ENCODE measurements at regions not wholly inside any gene's neighbourhood (a gene's known extent, or its start where the extent isn't known, plus 50 kb on each side); places are given as distances from the start of the nearest gene placed in this dataset.
"Not testable (repeated sequence)": the region's sequence is repeated elsewhere in the genome, so short reads cannot be mapped to it uniquely, and the experiment has no call there.

DNA sequence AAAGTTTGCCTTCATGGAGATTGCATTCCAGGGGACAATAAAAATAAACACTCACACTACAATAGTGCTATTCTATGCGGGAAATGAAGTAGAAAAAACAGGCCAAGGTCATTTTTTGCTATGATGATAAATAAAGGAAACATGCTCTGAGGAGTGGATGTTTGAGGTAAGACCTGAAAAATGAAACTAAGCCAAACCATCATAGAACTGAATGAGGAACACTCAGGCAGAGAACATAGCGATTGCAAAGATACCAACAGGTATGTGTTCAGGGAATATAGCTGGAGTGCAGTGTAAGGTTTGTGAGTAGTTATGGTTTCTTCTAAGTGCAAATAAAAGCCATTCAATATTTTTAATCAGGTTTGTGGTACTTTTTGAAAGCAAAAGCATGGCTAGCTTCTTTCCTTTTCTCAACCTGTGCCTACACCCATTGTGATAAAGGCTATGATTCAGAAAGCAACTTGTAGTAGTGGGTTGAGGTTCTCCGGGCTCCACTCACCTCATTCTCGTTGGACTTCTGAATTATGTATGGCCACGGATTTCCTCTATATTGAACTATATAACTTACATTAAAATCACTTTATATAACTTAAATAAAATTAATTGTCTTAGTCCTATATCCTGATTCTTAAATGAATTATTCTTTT lies 278.2 kb upstream of the CHORDC1 start:
- H3K4me3 Mint-ChIP-seq, result no peak overlapping the region

DNA sequence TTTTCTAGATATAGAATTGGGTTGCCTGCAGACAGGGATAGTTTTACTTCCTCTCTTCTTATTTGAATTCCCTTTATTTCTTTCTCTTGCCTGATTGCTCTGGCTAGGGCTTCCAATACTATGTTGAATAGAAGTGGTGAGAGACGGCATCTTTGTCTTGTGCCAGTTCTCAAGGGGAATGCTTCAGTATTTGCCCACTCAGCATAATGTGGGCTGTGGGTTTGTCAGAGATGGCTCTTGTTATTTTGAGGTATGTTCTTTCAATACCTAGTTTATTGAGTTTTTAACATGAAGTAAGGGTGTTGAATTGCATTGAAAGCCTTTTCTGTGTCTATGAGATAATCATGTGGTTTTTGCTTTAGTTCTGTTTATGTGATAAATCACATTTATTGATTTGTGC lies 273.9 kb upstream of the CHORDC1 start:
- H3K9me3 Mint-ChIP-seq, result peaks cover 30% of the 10 kb centered on the region
- H3K27me3 Mint-ChIP-seq (ENCODE audit: low read depth), result no peaks in the 10 kb centered on the region
- DNase-seq (ENCODE audit: low spot score), result no peak
- no peaks in the 10 kb centered on the region for H3K4me1 Mint-ChIP-seq (ENCODE audit: low read depth)
- H3K36me3 Mint-ChIP-seq (ENCODE audit: low read depth), result no peaks in the 10 kb centered on the region
- H3K4me3 Mint-ChIP-seq, result no peak overlapping the region
- no peak overlapping the region for H3K27ac Mint-ChIP-seq

More for the DNA sequence above, 278.2 kb upstream of the CHORDC1 start:
- Mint-ChIP-seq H3K9me3 (peaks cover 22% of the 10 kb centered on the region), H3K27ac (no peak overlapping the region), H3K27me3 (ENCODE audit: low read depth) (no peaks in the 10 kb centered on the region), H3K4me1 (ENCODE audit: low read depth) (no peaks in the 10 kb centered on the region), H3K36me3 (ENCODE audit: low read depth) (no peaks in the 10 kb centered on the region)
- no peak for DNase-seq (ENCODE audit: low spot score)

DNA sequence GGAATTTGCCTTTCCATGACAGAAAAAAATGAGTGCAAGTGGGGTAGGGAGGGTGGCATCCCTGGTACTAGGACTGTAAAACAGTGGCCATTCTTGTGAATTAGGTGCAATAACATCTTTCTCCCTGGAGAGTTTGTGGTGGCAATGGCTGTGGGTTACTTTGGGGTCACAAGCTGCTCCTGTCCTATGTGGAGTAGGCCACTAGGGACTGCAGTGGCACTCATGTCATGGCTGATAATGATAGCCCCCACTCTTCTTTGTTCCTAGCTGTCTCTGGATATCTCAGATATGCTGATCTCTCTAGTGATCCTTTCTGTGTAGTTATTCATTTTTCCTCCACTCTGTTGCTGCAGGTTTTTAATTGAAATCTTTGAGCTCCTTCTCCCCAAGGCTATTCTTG lies 270.5 kb upstream of the CHORDC1 start:
- no peak overlapping the region for H3K27ac Mint-ChIP-seq
- no peaks in the 10 kb centered on the region for H3K27me3 Mint-ChIP-seq (ENCODE audit: low read depth)
- H3K9me3 Mint-ChIP-seq, result peaks cover 28% of the 10 kb centered on the region
- H3K4me1 Mint-ChIP-seq (ENCODE audit: low read depth), result no peaks in the 10 kb centered on the region
- H3K4me3 Mint-ChIP-seq, result no peak overlapping the region
- no peak for DNase-seq (ENCODE audit: low spot score)
- H3K36me3 Mint-ChIP-seq (ENCODE audit: low read depth), result no peaks in the 10 kb centered on the region

GRCh38 chr11:90491466-90491865 lies 268.6 kb upstream of the CHORDC1 start:
- H3K4me3 Mint-ChIP-seq, result no peak overlapping the region
- no peak for DNase-seq (ENCODE audit: low spot score)
- H3K27ac Mint-ChIP-seq, result no peak overlapping the region
- H3K4me1 Mint-ChIP-seq (ENCODE audit: low read depth), result no peaks in the 10 kb centered on the region
- peaks cover 14% of the 10 kb centered on the region for H3K9me3 Mint-ChIP-seq
- no peaks in the 10 kb centered on the region for H3K27me3 Mint-ChIP-seq (ENCODE audit: low read depth)
- no peaks in the 10 kb centered on the region for H3K36me3 Mint-ChIP-seq (ENCODE audit: low read depth)

GRCh38 chr11:90476442-90477007 lies 253.7 kb upstream of the CHORDC1 start:
- H3K36me3 Mint-ChIP-seq (ENCODE audit: low read depth), result no peaks in the 10 kb centered on the region
- no peaks in the 10 kb centered on the region for H3K27me3 Mint-ChIP-seq (ENCODE audit: low read depth)
- H3K27ac Mint-ChIP-seq, result no peak overlapping the region
- H3K9me3 Mint-ChIP-seq, result no peaks in the 10 kb centered on the region
- DNase-seq (ENCODE audit: low spot score), result no peak
- H3K4me3 Mint-ChIP-seq, result no peak overlapping the region
- H3K4me1 Mint-ChIP-seq (ENCODE audit: low read depth), result no peaks in the 10 kb centered on the region

DNA sequence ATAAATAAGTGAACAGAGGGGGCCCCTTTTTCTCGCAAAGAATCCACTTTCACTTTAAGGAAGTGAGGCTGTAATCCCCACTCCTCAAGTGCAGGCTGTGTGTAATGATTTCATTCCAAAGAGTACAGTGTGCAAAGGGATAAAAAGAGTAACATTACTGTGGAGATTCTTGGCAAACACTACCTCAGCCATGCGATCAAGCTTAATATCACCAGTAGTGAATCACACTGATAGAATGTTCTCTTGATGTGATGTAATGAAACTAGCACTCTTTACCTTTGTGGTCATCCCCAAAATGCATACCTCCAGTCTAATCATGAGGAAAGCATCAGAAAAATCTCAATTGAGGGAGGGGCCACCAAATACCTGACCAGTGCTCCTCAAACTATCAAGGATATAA lies 246.1 kb upstream of the CHORDC1 start:
- Mint-ChIP-seq H3K27ac (no peak overlapping the region), H3K4me3 (no peak overlapping the region), H3K4me1 (ENCODE audit: low read depth) (no peaks in the 10 kb centered on the region), H3K36me3 (ENCODE audit: low read depth) (no peaks in the 10 kb centered on the region), H3K27me3 (ENCODE audit: low read depth) (no peaks in the 10 kb centered on the region), H3K9me3 (no peaks in the 10 kb centered on the region)
- DNase-seq (ENCODE audit: low spot score), result no peak

DNA sequence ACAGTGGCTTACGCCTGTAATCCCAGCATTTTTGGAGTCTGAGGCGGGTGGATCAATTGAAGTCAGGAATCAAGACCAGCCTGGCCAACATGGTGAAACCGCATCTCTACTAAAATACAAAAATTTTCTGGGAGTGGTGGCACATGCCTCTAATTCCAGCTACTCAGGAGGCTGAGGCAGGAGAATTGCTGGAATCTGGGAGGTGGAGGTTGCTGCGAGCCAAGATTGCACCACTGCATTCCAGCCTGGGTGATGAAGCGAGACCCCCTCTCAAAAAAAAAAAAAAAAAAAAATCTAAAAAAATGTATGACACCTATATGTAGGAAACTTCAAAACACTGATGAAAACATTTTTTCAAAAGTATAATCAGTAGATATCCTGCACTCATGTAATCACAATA lies 242.7 kb upstream of the CHORDC1 start:
- no peak for DNase-seq (ENCODE audit: low spot score)
- H3K36me3 Mint-ChIP-seq (ENCODE audit: low read depth), result no peaks in the 10 kb centered on the region
- no peak overlapping the region for H3K27ac Mint-ChIP-seq

GRCh38 chr11:90455347-90455920 lies 232.6 kb upstream of the CHORDC1 start:
- DNase-seq (ENCODE audit: low spot score); H3K27ac Mint-ChIP-seq; H3K4me3 Mint-ChIP-seq; H3K27me3 Mint-ChIP-seq (ENCODE audit: low read depth); H3K9me3 Mint-ChIP-seq; H3K4me1 Mint-ChIP-seq (ENCODE audit: low read depth); H3K36me3 Mint-ChIP-seq (ENCODE audit: low read depth): not testable (repeated sequence)

More for the DNA sequence above, 242.7 kb upstream of the CHORDC1 start:
- Mint-ChIP-seq H3K4me3 (no peak overlapping the region), H3K4me1 (ENCODE audit: low read depth) (no peaks in the 10 kb centered on the region), H3K27me3 (ENCODE audit: low read depth) (no peaks in the 10 kb centered on the region), H3K9me3 (no peaks in the 10 kb centered on the region)

GRCh38 chr11:90453525-90453924 lies 230.7 kb upstream of the CHORDC1 start:
- Mint-ChIP-seq H3K9me3 (no peaks in the 10 kb centered on the region), H3K4me3 (no peak overlapping the region), H3K27me3 (ENCODE audit: low read depth) (no peaks in the 10 kb centered on the region), H3K4me1 (ENCODE audit: low read depth) (no peaks in the 10 kb centered on the region), H3K36me3 (ENCODE audit: low read depth) (no peaks in the 10 kb centered on the region), H3K27ac (no peak overlapping the region)
- DNase-seq (ENCODE audit: low spot score), result no peak

DNA sequence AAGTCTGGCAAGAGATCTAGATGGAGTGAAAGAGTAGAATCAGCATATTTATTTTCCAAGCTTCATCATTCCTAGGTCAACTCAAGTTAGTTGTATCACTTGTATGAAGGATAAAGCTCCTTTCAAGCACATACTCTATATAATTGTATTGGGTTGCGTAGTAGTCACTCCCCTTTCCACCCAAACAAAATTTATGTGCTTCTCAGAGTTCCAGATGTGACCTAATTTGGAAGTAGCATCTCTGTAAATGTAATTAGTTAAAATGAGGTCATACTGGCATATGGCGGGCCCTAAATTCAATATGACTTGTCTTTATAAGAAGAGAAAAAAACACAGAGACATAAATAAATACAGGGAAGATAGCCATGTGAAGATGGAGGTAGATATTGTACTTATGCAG lies 226.8 kb upstream of the CHORDC1 start:
- Mint-ChIP-seq H3K4me1 (ENCODE audit: low read depth) (peaks cover 2% of the 10 kb centered on the region), H3K27ac (no peak overlapping the region), H3K36me3 (ENCODE audit: low read depth) (no peaks in the 10 kb centered on the region), H3K27me3 (ENCODE audit: low read depth) (no peaks in the 10 kb centered on the region), H3K9me3 (no peaks in the 10 kb centered on the region), H3K4me3 (no peak overlapping the region)
- DNase-seq (ENCODE audit: low spot score), result no peak

GRCh38 chr11:90448256-90448655 lies 225.4 kb upstream of the CHORDC1 start:
- no peak for DNase-seq (ENCODE audit: low spot score)
- H3K4me1 Mint-ChIP-seq (ENCODE audit: low read depth), result peaks cover 2% of the 10 kb centered on the region
- no peak overlapping the region for H3K27ac Mint-ChIP-seq
- no peaks in the 10 kb centered on the region for H3K27me3 Mint-ChIP-seq (ENCODE audit: low read depth)
- no peaks in the 10 kb centered on the region for H3K9me3 Mint-ChIP-seq
- no peak overlapping the region for H3K4me3 Mint-ChIP-seq
- no peaks in the 10 kb centered on the region for H3K36me3 Mint-ChIP-seq (ENCODE audit: low read depth)

DNA sequence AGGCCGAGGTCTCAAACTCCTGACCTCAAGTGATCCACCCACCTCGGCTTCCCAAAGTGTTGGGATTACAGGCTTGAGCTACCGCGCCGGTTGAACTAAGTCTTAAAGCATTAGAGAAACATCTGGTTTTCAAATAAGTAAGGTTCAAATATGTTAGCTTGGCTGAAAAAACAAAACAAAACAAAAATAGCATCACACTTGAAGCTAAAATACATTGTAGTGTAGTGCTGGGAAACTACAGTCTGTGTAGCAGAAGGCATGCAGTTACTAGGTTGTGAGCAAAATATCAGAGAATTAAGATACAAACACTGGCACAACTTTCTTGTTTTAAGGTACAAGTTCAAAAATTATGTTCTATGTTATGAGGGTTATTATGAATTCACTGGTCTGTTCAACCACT lies 224.8 kb upstream of the CHORDC1 start:
- Mint-ChIP-seq H3K27me3 (ENCODE audit: low read depth) (no peaks in the 10 kb centered on the region), H3K27ac (no peak overlapping the region), H3K36me3 (ENCODE audit: low read depth) (no peaks in the 10 kb centered on the region), H3K4me1 (ENCODE audit: low read depth) (peaks cover 2% of the 10 kb centered on the region), H3K4me3 (no peak overlapping the region), H3K9me3 (no peaks in the 10 kb centered on the region)
- no peak for DNase-seq (ENCODE audit: low spot score)

DNA sequence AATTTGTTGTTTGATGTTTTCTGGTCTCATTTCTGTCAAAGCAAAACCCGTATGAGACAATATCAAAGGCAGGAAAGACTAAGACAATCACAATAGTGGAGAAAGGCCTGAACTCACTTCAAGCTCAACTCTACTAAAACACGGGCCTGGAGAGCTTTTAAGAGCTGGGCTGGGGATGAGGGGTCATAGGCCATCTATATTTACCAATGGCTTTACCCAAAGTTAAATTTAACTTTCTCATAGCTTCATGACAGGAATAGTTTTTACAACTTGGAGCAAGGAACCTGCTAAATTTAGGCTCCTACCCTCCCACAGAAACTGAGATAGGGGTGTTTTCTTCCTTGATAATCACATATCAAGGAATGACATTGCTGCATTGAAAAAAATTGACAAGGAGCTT lies 223.4 kb upstream of the CHORDC1 start:
- Mint-ChIP-seq H3K27me3 (ENCODE audit: low read depth) (no peaks in the 10 kb centered on the region), H3K4me3 (no peak overlapping the region), H3K4me1 (ENCODE audit: low read depth) (peaks cover 2% of the 10 kb centered on the region), H3K9me3 (no peaks in the 10 kb centered on the region), H3K27ac (no peak overlapping the region), H3K36me3 (ENCODE audit: low read depth) (no peaks in the 10 kb centered on the region)
- no peak for DNase-seq (ENCODE audit: low spot score)

DNA sequence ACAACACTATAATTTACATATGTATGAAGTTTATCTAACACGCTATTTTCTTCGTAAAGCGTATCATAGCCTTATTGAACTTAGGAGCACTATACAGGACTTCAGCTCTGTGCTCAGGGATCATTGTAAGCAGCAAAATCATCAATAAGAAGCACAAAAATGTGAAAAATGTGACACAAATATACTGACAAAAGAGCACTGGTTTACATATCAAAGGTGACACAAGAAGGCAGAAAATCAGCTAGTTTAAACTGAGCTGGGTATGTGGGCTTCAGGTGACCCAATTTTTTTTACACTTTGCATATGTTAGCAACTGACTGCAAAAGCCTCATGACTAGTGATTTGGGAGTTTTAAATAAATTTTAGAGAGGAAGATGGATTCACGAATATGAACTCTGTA lies 215.2 kb upstream of the CHORDC1 start:
- peaks cover 2% of the 10 kb centered on the region for H3K27me3 Mint-ChIP-seq (ENCODE audit: low read depth)
- H3K4me1 Mint-ChIP-seq (ENCODE audit: low read depth), result no peaks in the 10 kb centered on the region
- no peaks in the 10 kb centered on the region for H3K9me3 Mint-ChIP-seq
- H3K4me3 Mint-ChIP-seq, result no peak overlapping the region
- no peak for DNase-seq (ENCODE audit: low spot score)
- H3K36me3 Mint-ChIP-seq (ENCODE audit: low read depth), result no peaks in the 10 kb centered on the region
- no peak overlapping the region for H3K27ac Mint-ChIP-seq

DNA sequence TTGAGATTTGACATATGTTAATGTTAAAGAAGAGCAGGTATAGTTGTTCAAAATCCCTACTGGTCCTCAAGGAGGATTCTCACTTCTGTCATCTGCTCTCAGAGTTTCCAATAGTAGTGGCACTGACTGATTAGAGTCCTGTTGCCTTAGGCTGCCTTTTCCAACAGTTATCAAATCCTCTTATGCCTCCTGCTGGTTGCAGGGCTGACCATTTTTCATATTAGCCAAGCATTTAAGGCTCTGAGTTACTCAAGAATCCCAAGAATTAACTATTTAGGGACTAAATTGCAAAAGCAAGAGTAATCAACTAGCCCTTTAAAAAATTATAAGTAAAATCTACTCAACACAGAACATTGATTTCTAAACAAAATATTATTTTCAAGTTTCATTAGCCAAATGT lies 212.0 kb upstream of the CHORDC1 start:
- no peak overlapping the region for H3K4me3 Mint-ChIP-seq

More for the DNA sequence above, 212.0 kb upstream of the CHORDC1 start:
- Mint-ChIP-seq H3K27ac (no peak overlapping the region), H3K36me3 (ENCODE audit: low read depth) (no peaks in the 10 kb centered on the region), H3K27me3 (ENCODE audit: low read depth) (peaks cover 2% of the 10 kb centered on the region), H3K9me3 (no peaks in the 10 kb centered on the region), H3K4me1 (ENCODE audit: low read depth) (peaks cover 2% of the 10 kb centered on the region)
- no peak for DNase-seq (ENCODE audit: low spot score)
